Stimulated activated CD4-positive, alpha-beta T cell treated with anti-CD3 and anti-CD28 coated beads, Interleukin-2, amount 100 ng/mL, for 48 hours (primary cell): ENCODE measurements at regions not wholly inside any gene's neighbourhood (a gene's known extent, or its start where the extent isn't known, plus 50 kb on each side); places are given as distances from the start of the nearest gene placed in this dataset.

Source experiments
- DNase-seq, 2 donors: peaks; one replicate each; pipeline ENCODE4 v3.0.0-alpha.2; 2020

DNA sequence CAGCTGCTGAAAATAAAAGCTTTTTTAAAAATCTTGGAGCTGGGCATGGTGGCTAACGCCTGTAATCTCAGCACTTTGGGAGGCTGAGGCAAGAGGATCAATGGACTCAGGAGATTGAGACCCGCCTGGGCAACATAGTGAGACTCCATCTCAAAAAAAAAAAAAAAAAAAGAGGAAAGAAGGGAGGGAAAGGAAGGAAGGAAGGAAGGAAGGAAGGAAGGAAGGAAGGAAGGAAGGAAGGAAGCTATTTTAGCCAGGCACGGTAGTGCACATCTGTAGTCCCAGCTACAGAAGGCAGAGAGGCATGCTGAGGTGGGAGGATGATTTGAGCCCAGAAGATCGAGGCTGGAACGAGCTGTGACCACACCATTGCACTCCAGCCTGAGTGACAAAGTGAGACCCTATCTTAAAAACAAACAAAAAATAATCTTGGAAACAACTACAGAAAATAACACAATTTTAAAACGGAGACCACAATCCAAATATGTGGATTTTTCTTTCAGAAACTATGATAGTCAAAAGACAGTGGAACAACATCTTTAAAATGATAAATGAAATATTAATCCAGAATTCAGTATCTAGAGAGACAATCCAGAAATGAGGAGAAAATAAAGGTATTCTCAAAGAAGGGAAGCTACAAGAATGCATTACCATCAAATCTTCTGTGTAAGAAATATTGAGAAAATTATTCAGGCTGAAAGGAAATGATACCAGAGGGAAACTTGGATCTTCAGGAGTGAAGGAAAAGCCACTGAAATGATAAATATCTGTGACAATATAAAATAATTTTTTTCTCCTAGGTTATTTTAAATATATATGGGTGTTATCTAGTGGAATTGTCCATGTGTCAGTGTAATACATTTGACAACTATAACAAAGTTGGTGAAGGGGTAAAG, 182.0 kb downstream of the GPX5 start:
- no peak for DNase-seq

DNA sequence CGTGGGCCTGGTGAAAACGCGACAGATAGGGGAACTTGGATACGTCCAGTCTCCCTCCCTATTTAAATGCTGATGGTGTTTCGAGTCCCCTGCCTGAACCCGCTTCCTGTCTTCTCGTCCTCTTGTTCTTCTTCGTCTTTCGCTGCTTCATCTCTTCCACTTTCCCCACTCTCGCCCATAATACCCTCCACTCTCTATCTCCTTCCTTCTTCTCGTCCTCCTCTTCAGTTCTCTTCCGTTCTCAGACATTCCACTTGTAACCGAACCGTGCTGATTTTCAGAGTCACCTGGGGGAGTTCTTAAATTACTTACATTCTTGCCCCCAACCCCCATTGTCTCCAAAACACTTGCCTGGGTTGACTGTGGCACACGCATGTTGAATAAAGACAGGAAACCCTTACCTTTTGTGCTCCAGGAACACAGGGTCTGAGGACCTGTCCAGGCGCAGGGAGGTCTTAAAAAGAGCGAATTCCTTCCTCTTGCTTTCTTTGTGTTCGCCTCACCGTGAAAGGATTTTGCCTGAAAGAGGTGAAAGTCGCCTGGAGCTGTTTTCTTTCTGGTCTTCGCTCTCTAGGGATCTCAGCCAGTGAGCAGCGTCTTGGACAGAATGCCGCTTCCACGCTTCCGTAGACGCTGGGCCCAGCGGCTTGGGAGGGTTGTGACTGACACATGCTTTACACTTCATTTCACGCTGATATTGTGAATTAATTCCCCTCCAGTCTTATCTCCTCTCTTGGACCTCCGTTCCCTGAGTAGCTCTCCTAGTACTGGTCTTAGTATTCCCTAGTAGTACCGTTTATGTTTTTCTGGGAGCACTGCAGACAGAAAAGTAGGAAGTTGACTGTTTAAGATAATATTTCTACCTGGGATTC, 184.0 kb downstream of the GPX5 start:
- DNase-seq = no peak

DNA sequence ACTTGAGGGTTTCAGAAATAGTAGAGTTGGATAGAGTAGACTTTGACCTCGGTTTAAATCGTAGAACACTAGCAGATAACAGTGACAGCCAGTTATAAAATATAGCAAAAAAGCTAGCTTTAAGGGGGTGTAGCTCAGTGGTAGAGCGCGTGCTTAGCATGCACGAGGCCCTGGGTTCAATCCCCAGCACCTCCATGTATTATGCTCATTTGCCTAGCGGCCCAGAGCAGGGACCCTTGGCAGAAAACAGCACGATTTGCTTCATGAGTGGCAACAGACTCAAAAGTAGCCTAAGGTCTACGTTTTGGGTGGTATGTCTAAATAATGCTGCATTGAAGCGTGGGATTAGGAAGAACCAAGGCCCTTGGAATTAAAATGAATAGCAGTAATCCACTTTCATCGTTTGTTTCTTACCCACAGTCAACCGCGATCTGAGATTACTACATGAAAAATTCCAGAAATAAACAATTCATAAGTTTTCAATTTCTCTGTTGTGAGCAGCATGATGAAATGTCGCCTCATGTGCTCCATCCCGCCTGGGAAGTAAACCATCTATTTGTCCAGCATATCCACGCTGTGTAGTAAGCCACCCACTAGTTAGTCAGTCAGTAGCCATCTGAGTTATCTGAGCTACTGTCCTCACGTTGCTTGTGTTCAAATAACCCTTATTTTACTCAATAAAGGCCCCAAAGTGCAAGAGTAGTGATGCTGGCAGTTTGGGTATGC, 184.9 kb downstream of the GPX5 start:
- DNase-seq = no peak

DNA sequence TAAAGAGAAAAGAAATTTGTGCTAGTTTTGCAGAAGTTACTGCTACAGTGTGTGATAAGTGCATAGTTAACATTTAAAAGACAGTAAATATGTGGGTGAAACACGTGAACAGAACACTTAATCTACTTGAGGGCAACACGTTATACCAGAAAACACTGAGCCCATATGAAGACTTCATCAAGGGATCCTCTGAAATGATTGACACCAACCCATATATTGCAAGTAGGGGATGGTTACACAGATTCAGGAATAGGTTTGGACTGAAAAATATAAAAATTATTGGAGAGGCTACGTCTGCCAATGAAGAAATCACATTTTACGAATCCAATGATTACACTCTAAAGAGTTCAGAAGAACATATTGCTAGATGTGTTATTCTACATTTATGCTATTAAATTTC, 185.6 kb downstream of the GPX5 start:
- DNase-seq = no peak

DNA sequence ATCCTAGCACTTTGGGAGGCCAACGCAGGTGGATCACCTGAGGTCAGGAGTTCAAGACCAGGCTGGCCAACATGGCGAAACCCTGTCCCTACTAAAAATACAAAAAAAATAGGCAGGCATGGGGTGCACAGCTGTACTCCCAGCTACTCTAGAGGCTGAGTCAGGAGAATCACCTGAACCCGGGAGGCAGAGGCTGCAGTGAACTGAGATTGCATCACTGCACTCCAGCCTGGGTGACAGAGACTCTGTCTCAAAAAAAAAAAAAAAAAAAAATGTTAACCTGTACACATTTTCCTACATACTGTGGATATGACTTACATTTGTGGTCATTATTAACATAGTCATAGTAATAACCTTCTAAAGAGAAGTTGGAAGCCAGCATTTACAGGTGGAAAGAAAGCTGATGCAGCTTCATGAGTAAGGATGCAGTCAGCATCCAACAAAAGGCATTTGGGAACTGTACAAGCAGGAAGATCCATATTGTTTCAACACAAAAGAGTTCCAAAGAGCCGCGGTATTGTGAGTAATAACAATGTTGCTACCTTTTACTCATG, 186.2 kb downstream of the GPX5 start:
- DNase-seq = no peak

DNA sequence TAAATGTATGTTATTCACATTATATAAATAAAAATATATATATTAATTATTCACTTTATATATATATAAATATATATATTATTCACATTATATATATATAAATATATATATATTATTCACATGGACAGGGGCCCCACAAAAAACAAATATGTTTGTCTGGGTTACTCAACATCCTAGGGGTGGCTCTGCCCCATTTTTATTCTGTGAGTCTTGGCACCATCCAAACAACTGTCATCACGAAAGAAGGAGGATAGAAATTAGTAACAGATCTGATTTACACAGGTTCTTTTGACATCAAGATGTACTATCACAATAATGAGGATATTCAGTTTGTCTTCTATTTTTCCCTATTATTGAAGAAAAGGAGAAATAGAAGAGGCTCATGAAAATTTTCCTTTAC, 187.3 kb downstream of the GPX5 start:
- DNase-seq = no peak

DNA sequence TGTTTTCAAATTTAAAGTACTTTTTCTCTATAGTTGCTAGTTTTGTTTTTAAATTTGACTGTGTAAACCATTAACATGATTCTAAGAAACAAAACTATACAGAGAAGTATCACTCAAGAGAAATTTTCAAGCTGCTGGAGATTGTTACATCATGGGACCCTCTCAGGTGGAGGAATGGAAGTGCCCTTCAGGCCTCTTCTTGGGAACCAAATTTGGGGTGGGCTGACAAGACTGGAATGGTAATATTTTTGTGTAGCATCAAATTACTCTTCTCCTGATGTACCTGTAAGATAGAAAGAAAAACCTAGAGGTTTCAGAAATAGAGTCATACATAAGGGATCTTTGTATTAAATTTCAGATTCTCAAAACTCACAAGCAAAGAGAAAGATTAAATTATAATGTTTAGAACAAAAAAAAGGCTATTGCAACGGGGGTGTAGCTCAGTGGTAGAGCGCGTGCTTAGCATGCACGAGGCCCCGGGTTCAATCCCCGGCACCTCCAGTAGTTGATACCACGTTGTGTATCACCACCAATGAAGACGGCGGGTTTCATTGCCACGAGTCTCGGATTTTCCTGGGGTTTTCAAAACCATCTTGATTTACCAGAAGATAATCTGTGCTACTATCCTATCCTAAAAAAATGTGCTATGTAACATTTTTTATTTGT, 193.7 kb downstream of the GPX5 start:
- DNase-seq = peak in 1 of 2 donors; percentile 36

DNA sequence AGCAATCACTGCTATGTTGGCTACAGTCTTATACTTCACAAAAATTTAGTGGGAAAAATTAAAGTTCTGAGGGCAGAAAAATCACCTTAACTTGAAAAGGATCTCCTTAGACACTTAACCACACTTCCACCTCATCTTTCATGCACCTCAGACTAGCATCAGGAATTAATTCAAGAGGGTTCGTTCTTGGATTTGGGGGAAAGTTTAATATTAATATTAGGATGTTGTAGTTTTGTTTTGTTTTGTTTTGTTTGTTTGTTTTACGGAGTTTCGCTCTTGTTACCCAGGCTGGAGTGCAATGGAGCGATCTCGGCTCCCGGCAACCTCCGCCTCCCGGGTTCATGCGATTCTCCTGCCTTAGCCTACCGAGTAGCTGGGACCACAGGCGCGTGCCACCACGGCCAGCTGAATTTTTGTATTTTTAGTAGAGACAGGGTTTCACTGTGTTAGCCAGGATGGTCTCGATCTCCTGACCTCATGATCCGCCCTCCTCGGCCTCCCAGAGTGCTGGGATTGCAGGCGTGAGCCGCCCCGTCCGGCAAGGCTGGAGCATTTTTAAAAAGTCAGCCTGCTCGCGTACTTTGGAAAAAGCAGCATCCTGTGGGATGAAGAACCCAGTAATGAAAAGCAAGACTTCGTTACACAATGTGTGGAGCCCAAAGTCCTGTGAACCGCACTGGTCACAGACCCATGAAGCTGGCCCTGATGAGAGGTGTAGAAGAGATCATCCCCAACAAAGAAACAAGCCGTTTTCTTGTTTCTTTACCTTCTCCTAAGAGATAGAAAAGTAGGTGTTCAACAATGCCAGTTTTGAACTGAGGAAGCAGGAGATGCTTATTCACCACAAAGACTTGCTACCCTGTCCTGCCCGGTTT, 194.9 kb downstream of the GPX5 start:
- DNase-seq = no peak

DNA sequence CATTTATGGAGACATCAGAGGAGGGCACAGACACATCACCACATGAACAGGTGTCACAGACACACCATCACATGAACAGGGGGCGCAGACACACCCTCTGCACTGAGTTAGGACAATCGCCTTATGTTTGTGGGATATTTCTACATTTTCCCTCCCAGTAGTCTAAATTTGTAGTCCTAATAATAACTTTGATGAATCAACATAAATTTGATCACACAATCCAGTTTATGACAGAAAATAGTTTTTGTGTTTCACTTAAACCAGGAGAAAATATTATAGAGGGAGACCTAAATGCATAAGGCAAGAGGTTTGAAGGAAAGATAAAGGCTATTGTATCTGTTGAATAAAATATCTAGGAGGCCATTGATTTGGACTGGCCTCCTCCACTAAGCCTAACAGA, 195.7 kb downstream of the GPX5 start:
- DNase-seq = no peak

DNA sequence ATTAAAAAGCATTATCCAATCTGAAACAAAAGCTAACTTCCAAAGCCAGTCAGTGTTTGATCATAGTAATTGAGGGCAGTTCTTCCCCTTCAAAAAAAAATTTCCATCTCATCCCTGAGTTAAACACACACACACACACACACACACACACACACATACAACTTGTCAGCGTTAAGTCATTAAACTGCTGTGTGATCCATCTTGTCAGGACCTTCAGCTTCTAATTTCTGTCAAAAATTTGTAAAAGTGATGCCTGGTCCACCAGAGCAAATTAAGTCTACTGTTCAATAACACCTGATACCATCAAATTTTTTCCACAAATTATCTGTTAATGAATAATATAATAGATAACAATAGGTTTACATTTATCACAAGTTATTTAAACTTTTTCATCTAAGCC, 198.7 kb downstream of the GPX5 start:
- no peak for DNase-seq

DNA sequence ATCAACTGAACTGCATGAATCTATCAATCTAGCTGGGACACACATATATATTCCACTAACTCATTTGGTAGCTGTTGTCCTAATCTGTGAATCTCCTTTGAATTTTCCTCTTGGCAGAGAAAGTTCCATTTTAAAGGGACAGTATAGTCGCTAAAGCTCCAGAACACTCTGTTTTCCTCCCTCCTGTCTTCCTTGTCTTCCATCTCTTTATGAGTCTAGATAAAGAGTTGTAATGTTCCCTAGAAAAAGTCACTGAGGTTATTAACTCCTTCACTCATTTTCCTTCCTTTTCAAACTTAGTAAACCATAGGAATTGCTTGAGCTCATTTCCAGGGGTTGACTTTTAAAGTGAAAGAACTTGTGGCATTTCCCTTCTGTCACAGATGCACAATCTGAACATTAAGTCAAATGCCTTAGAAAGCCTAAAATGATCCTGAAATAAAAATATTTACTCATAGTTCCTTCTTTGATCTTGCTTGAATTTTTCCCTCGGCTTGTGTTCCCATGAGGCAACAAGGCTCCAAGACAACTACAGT, 198.4 kb downstream of the TRIM27 start:
- DNase-seq = no peak

DNA sequence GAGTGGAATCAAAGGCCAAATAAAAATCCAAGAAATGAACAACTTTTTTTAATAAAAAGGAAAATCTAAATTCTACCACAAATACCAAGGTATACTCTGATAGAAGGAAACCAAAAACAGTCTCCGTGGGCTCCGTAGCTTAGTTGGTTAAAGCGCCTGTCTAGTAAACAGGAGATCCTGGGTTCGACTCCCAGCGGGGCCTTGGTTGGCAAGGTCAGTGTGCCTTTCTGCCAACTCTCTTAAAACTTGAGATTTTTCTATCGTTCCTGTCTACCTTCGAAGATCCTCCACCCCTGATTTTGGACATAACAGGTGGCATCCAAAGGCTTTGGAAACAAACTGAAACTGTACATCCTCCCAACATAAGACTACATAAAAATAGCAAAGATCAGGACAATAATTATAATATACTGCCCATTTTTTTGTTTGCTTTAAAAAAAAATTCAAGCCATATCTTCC, 197.9 kb downstream of the TRIM27 start:
- no peak for DNase-seq

DNA sequence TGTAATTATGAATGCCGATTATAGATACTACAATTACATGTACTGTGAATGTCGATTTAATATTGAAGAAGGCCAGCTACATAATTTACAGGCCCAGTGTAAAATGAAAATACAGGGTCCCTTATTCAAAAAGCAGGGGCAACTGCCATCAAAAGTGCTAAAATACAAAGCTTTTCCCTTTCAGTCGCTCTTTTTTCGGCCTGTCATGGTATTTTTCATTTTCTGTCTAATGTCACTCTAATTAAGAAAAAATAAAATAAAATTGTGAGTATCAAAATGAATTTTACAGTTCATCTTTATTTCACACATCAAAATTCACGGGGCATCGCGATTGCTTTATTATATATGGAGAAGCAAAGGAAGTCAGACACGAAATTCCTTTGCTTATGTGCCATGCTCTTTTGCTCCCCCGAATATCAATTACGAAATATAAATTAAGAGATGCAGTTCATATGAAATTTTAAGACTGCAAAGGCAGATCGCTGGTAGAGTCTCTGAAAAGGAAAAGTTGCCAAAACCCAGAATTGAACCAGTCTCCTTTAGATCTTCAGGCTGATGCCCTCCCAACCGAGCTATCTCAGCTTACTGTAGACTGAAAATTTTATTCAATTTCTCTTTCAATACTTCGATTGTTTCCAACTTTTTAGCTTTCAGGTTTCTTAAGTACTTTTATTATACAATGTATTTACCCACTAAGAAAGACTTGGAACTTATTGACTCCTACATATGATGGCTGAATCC, 197.0 kb downstream of the TRIM27 start:
- no peak for DNase-seq

DNA sequence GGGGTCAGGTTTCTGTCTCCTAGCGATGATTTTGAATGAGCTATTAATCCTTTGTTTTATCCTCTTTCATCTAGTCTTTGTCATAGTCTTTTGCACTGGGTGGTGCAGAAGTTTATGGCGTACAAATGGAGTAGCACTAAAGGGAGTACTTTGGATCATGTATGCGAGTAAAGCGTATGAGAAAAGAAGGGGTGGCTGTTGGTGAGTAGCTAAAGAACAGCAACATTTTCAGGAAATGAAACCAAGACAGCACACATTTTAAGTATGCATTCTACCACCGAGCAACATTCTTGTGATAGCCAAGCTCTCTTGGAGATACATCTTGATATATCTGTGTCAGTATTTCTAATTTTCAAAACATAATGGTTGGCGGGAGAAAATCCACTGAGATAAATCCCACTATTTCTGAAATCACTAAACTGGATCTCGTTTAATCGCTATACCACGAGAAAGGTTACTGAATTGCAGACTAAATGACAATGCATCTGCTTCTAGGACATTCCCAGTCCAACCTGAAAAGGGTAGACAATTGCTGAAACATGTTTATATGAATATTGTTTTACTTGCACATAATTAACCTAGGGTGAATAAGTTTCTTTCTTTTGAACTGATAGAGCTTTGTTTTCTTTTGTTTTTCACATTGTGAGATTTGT, 196.1 kb downstream of the TRIM27 start:
- DNase-seq = no peak

DNA sequence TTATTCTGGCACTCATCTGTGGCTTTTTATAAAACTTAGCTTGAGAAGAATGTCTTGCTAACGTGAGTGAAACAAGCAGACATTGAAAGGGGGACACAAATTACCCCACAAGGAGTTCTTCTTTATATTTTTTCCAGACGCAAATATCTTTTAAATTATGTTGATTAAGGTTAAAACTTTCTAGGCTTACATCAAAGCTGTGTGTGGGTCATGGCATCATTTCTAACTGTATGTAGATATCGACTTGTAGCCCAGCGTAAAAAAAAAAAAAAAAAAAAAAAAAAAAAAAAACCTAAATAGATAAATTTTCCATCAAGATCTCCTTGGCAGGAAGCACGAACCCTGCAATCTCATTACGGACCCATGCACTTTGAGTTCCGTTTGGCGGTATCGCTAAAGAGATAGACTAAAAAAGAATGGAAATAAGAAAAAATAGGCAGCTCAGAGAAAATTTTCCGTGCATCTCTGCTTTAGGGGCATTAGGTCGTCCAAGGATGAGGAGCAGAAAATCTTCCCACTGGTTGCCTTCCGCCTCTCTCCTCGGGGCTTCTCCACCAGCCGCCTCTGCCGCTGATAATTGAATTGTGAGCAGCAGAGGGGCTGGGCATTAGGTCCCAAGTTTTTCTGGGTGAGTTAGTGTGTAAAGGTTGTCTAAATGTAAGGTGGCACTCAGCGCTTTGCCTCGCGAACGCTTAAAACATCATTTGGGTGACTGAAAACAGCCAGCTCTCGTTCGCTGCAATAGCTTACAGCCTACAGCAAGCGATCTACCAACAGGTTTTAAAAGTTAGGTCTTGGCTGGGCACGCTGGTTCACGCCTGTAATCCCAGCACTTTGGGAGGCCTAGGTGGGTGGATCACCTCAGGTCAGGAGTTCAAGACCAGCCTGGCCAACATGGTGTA, 194.0 kb downstream of the TRIM27 start:
- DNase-seq = no peak

DNA sequence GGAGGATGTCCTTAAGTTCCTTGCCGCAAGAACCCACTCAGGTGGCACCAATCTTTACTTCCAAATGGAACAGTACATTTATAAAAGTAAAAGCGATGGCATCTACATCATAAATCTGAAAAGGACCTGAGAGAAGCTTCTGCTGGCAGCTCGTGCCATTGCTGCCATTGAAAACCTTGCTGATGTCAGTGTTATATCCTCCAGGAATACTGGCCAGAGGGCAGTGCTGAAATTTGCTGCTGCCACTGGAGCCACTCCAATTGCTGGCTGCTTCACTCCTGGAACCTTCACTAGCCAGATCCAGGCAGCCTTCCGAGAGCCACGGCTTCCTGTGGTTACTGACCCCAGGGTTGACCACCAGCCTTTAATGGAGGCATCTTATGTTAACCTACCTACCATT, 191.7 kb downstream of the TRIM27 start:
- no peak for DNase-seq

DNA sequence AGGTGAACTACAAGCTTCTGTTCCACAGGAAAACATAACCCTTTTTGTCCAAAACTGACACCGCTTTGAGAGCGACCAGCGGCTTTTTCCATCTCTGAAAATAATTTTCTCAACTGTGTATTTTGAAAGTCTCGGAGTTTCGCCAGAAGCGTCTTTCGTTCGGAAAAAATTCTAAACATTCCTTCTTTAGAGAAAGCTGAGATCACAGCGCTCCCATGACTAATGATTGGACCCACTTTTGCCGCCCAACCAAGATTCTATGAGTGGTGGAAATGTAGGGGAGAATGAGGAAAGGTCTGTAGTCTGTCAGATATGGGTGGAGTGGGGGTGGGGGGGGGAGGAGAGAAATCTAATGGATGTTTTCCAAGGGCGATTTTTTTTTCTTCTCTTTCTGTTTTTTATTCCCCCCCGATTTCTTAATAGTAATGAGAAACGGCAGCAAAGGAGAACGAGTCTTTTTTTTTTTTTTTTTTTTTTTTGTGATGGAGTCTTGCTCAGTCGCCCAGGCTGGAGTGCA, 189.3 kb downstream of the TRIM27 start:
- DNase-seq = no peak

DNA sequence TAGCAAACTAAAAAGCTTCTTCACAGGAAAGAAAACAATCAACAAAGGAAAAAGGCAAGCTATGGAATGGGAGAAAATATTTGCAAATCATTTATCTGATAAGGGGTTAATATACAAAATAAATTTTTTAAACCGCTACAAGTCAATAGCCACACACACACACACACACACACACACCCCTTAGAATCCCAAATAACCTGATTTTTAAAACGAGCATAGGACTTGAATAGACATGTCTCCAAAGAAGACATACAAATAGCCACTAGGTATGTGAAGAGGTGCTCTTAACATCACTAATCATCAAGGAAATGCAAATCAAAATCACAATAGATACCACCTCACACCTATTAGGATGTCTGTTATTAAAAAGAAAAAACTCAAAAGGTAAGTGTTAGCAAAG, 187.7 kb downstream of the TRIM27 start:
- DNase-seq = no peak
